Nucleus accumbens (tissue), 56 donors: ENCODE measurements at regions not wholly inside any gene's neighbourhood (a gene's known extent, or its start where the extent isn't known, plus 50 kb on each side); places are given as distances from the start of the nearest gene placed in this dataset.

Source experiments
- DNase-seq, 56 donors: peaks; one replicate each; lab custom pipeline; 2025; lab: John Stamatoyannopoulos, UW

- DNase-seq = no peak
These were observed 102.4 kb upstream of the TLR3 start for GRCh38 chr4:185966549-185966948.

GRCh38 chr4:185966997-185967775 lies 101.8 kb upstream of the TLR3 start:
- DNase-seq = no peak

GRCh38 chr4:185969657-185970056 lies 99.3 kb upstream of the TLR3 start:
- no peak for DNase-seq

- DNase-seq = no peak
These were observed 80.9 kb upstream of the TLR3 start for GRCh38 chr4:185987961-185988627.

- no peak for DNase-seq
These were observed 77.2 kb upstream of the TLR3 start for GRCh38 chr4:185991770-185992169.

GRCh38 chr4:185992585-185992984 lies 76.4 kb upstream of the TLR3 start:
- DNase-seq = no peak

- DNase-seq = no peak
These were observed 75.5 kb upstream of the TLR3 start for GRCh38 chr4:185993328-185993973.

GRCh38 chr4:185994750-185995149 lies 74.2 kb upstream of the TLR3 start:
- no peak for DNase-seq

- DNase-seq = no peak
These were observed 73.3 kb upstream of the TLR3 start for GRCh38 chr4:185995665-185996064.

GRCh38 chr4:185997296-185997695 lies 71.7 kb upstream of the TLR3 start:
- DNase-seq = no peak

- no peak for DNase-seq
These were observed 70.2 kb upstream of the TLR3 start for GRCh38 chr4:185998791-185999190.

GRCh38 chr4:185999207-185999606 lies 69.7 kb upstream of the TLR3 start:
- no peak for DNase-seq

- no peak for DNase-seq
These were observed 66.1 kb upstream of the TLR3 start for GRCh38 chr4:186002853-186003252.

GRCh38 chr4:186003746-186004145 lies 65.2 kb upstream of the TLR3 start:
- no peak for DNase-seq

GRCh38 chr4:186008057-186008456 lies 60.9 kb upstream of the TLR3 start:
- DNase-seq = no peak

- no peak for DNase-seq
These were observed 59.0 kb upstream of the TLR3 start for GRCh38 chr4:186009976-186010375.

- DNase-seq = no peak
These were observed 58.1 kb upstream of the TLR3 start for GRCh38 chr4:186010821-186011220.

GRCh38 chr4:186012071-186012470 lies 56.9 kb upstream of the TLR3 start:
- DNase-seq = no peak

GRCh38 chr4:186013419-186014186 lies 55.4 kb upstream of the TLR3 start:
- DNase-seq = no peak

- no peak for DNase-seq
These were observed 53.6 kb upstream of the TLR3 start for GRCh38 chr4:186015212-186015817.

GRCh38 chr4:186016796-186017195 lies 52.2 kb upstream of the TLR3 start:
- no peak for DNase-seq
